K562 (cell line): ENCODE measurements at regions not wholly inside any gene's neighbourhood (a gene's known extent, or its start where the extent isn't known, plus 50 kb on each side); places are given as distances from the start of the nearest gene placed in this dataset.

Experiments used
- ATAC-seq: fragments of 200-7000 bp; cut with Tn5 transposase; 3 replicates; pipeline ENCODE4 v1.9.1; 2020; ENCODE audit warnings: moderate library complexity
- BruUV-seq: library from RNA; stranded (reverse); fragments of 400-500 nt; replicated peaks from 2 replicates; lab custom pipeline; 2021; lab: Mats Ljungman, UMichigan
- CTCF ChIA-PET: fragments of 300-600 bp; formaldehyde crosslinking; extraction: SDS; loops from one replicate; lab custom pipeline; 2021; ENCODE audit warnings: low intra/inter-chr PET ratio; lab: Yijun Ruan, JAX
- POLR2A ChIA-PET: fragments of 300-600, 350-650 bp; sonication (Branson Sonifier 250); formaldehyde crosslinking; extraction: SDS; loops from one replicate; lab custom pipeline; 2021; ENCODE audit warnings: antibody characterized with exemption, inconsistent platforms; lab: Yijun Ruan, JAX
- DNase-seq, 4 experiments: peaks; one replicate each; pipeline versions ENCODE4 v3.0.0 to v3.0.0-alpha.2; 2011 to 2018; ENCODE audit warnings: low spot score in 3 of 4, mixed read lengths in 3 of 4; ENCODE audit errors: extremely low read depth in 1 of 4
- FAIRE-seq: peaks from 2 replicates; lab custom pipeline; 2011; peaks lifted over from hg19 to GRCh38; lab: Jason Lieb, UNC
- H2AFZ ChIP-seq: 2 replicates; pipeline ENCODE4 v1.6.0; 2011; ENCODE audit warnings: low read depth, low read length, control low read depth, inconsistent platforms
- H3K27ac ChIP-seq: fragments of 200-600 bp; 3 replicates; pipeline ENCODE4 v1.8.0; 2011; ENCODE audit warnings: low read depth, mild to moderate bottlenecking, control low read depth, inconsistent platforms, low read length, moderate library complexity, mixed read lengths; ENCODE audit errors: extremely low read depth
- H3K27me3 ChIP-seq, 2 experiments: fragments of 300-600 bp in 1 of 2; 2 replicates in 1 of 2; 3 replicates in 1 of 2; pipeline versions ENCODE4 v1.6.0 to v1.8.0; 2011; ENCODE audit warnings: inconsistent platforms in 2 of 2, low read length in 2 of 2, mild to moderate bottlenecking in 1 of 2, mixed read lengths in 1 of 2, moderate library complexity in 1 of 2; ENCODE audit not compliant: control insufficient read depth in 2 of 2, insufficient read depth in 2 of 2
- H3K36me3 ChIP-seq: fragments of 300-600 bp; 3 replicates; pipeline ENCODE4 v1.8.0; 2011; ENCODE audit warnings: mild to moderate bottlenecking, low read length, inconsistent platforms; ENCODE audit not compliant: control insufficient read depth, insufficient read depth
- H3K4me1 ChIP-seq, 2 experiments: fragments of 200-600 bp in 1 of 2; replicated peaks in 1 of 2; 2 replicates in 1 of 2; 3 replicates in 1 of 2; pipeline versions ENCODE4 v1.5.1 to v1.8.0; 2011; ENCODE audit warnings: inconsistent platforms in 2 of 2, low read length in 2 of 2, mild to moderate bottlenecking in 1 of 2, mixed read lengths in 1 of 2, moderate library complexity in 1 of 2; ENCODE audit not compliant: control insufficient read depth in 2 of 2, insufficient read depth in 2 of 2
- H3K4me2 ChIP-seq: 2 replicates; pipeline ENCODE4 v1.6.1; 2011; ENCODE audit warnings: low read length, control low read depth, inconsistent platforms, mixed read lengths; ENCODE audit not compliant: insufficient read depth
- H3K4me3 ChIP-seq: fragments of 200-600 bp; sonication (generic), shearing (Covaris generic); 2 replicates; pipeline ENCODE4 v1.5.1; 2016; ENCODE audit warnings: control low read depth, inconsistent platforms
- H3K79me2 ChIP-seq: fragments of 200-600 bp; 3 replicates; pipeline ENCODE4 v1.8.0; 2011; ENCODE audit warnings: low read length, inconsistent platforms; ENCODE audit not compliant: control insufficient read depth, insufficient read depth
- H3K9ac ChIP-seq, 2 experiments: 2 replicates each; pipeline versions ENCODE4 v1.6.0 to v1.6.1; 2011; ENCODE audit warnings: low read depth in 2 of 2, low read length in 2 of 2, control low read depth in 1 of 2, inconsistent platforms in 1 of 2, mild to moderate bottlenecking in 1 of 2, mixed read lengths in 1 of 2; ENCODE audit not compliant: insufficient read depth in 1 of 2
- H3K9me1 ChIP-seq: one replicate; pipeline ENCODE4 v1.6.0; 2011; ENCODE audit warnings: inconsistent platforms, mild to moderate bottlenecking, low read length, moderate library complexity; ENCODE audit not compliant: control insufficient read depth, insufficient read depth
- H3K9me3 ChIP-seq: replicated peaks from 2 replicates; pipeline ENCODE4 v1.5.1; 2011; ENCODE audit warnings: low read depth, low read length, inconsistent platforms; ENCODE audit not compliant: control insufficient read depth, insufficient read depth
- H4K20me1 ChIP-seq: replicated peaks from 2 replicates; pipeline ENCODE4 v1.6.1; 2011; ENCODE audit warnings: low read length, inconsistent platforms, mixed read lengths; ENCODE audit not compliant: control insufficient read depth, insufficient read depth
- CTCF ChIP-seq, 3 experiments: IDR thresholded peaks in 2 of 3; conservative IDR thresholded peaks in 1 of 3; 2 replicates each; pipeline ENCODE4 v1.5.1; 2011 to 2012; ENCODE audit warnings: low read length in 3 of 3, mild to moderate bottlenecking in 3 of 3, control low read depth in 2 of 3, improper control_type of control experiment in 1 of 3, inconsistent platforms in 1 of 3, low read depth in 1 of 3, mixed read lengths in 1 of 3, moderate library complexity in 1 of 3; ENCODE audit not compliant: insufficient read depth in 2 of 3
- DPF2 ChIP-seq: fragments of 450-650 bp; IDR thresholded peaks from 2 replicates; pipeline ENCODE4 v1.6.1; 2016
- FIP1L1 ChIP-seq: fragments of 200-400 bp; formaldehyde crosslinking; IDR thresholded peaks from 2 replicates; pipeline ENCODE4 v1.6.1; 2018; ENCODE audit warnings: mild to moderate bottlenecking, low read depth, low read length; ENCODE audit not compliant: poor library complexity, severe bottlenecking
- FOSL1 ChIP-seq: fragments of 200-800 bp; sonication (Bioruptor generic); conservative IDR thresholded peaks from 2 replicates; pipeline ENCODE4 v1.6.1; 2016; ENCODE audit warnings: missing genetic modification characterization, missing compliant biosample characterization
- MEIS2 ChIP-seq: fragments of 450-650 bp; IDR thresholded peaks from 2 replicates; pipeline ENCODE4 v1.6.1; 2014; ENCODE audit warnings: mild to moderate bottlenecking; ENCODE audit not compliant: partially characterized antibody
- PKNOX1 ChIP-seq: fragments of 450-650 bp; IDR thresholded peaks from 2 replicates; pipeline ENCODE4 v1.6.1; 2016
- RB1 ChIP-seq: fragments of 450-650 bp; IDR thresholded peaks from 2 replicates; pipeline ENCODE4 v1.6.1; 2017; ENCODE audit warnings: low read depth, mild to moderate bottlenecking
- TBP ChIP-seq: optimal IDR thresholded peaks from 2 replicates; pipeline ENCODE3; 2011; ENCODE audit warnings: low read depth, low read length, improper control_type of control experiment
- ZFX ChIP-seq: sonication (generic); formaldehyde crosslinking; IDR thresholded peaks from 2 replicates; pipeline ENCODE4 v1.8.0; 2022; ENCODE audit warnings: mild to moderate bottlenecking, missing genetic modification reagents, moderate library complexity
- ZNF407 ChIP-seq: fragments of 450-650 bp; IDR thresholded peaks from 2 replicates; pipeline ENCODE4 v1.6.1; 2016; ENCODE audit warnings: low read depth
- ZNF76 ChIP-seq: fragments of 250-450 bp; sonication (Bioruptor Pico); IDR thresholded peaks from 2 replicates; pipeline ENCODE4 v1.4.0; 2020; ENCODE audit warnings: mild to moderate bottlenecking, moderate library complexity, borderline replicate concordance
- WGBS: fragments of 100-300 bp; shearing (Covaris generic); methylation state at CpG from one replicate; pipeline ENCODE4 v1.1.6; 2016; ENCODE audit warnings: low coverage, mixed read lengths; ENCODE audit not compliant: insufficient coverage; ENCODE audit errors: missing lambda C conversion rate; 5-methylcytosine and 5-hydroxymethylcytosine counted together
- in situ Hi-C: fragments of 300-500 bp; cut with MboI; formaldehyde crosslinking; loops from 4 replicates; pipeline ENCODE4 v1.15.0; 2018; ENCODE audit warnings: inconsistent platforms, mixed read lengths
- intact Hi-C: fragments of 100-400 bp; cut with micrococcal nuclease; formaldehyde crosslinking; loops from 2 replicates; pipeline ENCODE4 v1.14.2; 2022

GRCh38 chr16:85168732-85169256, 56.5 kb upstream of the CIBAR2 start:
- Histone ChIP-seq H3K9ac (peak overlapping the region in 1 of 2 experiments; percentile 77; a peak in 2 of 4 replicates), H3K9me1 (no peaks in the 10 kb centered on the region), H3K9me3 (no peaks in the 10 kb centered on the region), H3K27ac (no peak overlapping the region), H3K36me3 (peaks cover 9% of the 10 kb centered on the region; the same call in 1 of the 3 replicates), H4K20me1 (peaks cover 27% of the 10 kb centered on the region), H3K4me2 (no peak overlapping the region), H3K4me3 (peak overlapping the region; percentile 22; the same call in 1 of the 2 replicates), H2AFZ (peak overlapping the region; percentile 63; the same call in 1 of the 2 replicates), H3K27me3 (peaks cover 10 to 28% of the 10 kb centered on the region in 2 experiments; a peak in 4 of 5 replicates), H3K4me1 (peaks cover 29 to 55% of the 10 kb centered on the region in 2 experiments), H3K79me2 (peaks cover 41% of the 10 kb centered on the region)
- 4% methylated on average over 20 of the region's 54 CpGs for WGBS
- peak; percentile 33 for ATAC-seq
- intact Hi-C loops = no loop called here
- DNase-seq = peak; percentile 90 to 98 (median 98)
- ChIA-PET POLR2A (no interaction called here), CTCF (no interaction called here)
- in situ Hi-C loops = no loop called here
- no TSS peak for BruUV-seq
- no peak for FAIRE-seq
- TF ChIP-seq PKNOX1 = peak; percentile 30; the same call in 1 of the 2 replicates
- peak; percentile 49; the same call in 1 of the 2 replicates for TF ChIP-seq DPF2
- TF ChIP-seq TBP = peak; percentile 27
- 0 out of 2 replicates have a peak, but pooled peaks have one; percentile 18 for TF ChIP-seq ZFX (CRISPR knock-in tag)
- peak; percentile 15; the same call in 1 of the 2 replicates for TF ChIP-seq RB1
- TF ChIP-seq ZNF76 (CRISPR knock-in tag) = no peak
- no peak for TF ChIP-seq ZNF407
- TF ChIP-seq CTCF (IDR thresholded peaks at IDR 0.05 in 2 of 3, conservative IDR thresholded peaks at IDR 0.05 in 1 of 3; ENCODE audit: insufficient read depth in 2 of 3, low read depth in 1 of 3, low read length in 3 of 3) = 0 out of 6 replicates have a peak, but pooled peaks of 1 of the 3 experiments have one; percentile 18
- peak; percentile 77 for TF ChIP-seq MEIS2
- TF ChIP-seq FOSL1 (tag) = peak; percentile 52
- no peak for TF ChIP-seq FIP1L1
